ENCODE measurements at regions not wholly inside any gene's neighbourhood (a gene's known extent, or its start where the extent isn't known, plus 50 kb on each side); places are given as distances from the start of the nearest gene placed in this dataset.

DNA sequence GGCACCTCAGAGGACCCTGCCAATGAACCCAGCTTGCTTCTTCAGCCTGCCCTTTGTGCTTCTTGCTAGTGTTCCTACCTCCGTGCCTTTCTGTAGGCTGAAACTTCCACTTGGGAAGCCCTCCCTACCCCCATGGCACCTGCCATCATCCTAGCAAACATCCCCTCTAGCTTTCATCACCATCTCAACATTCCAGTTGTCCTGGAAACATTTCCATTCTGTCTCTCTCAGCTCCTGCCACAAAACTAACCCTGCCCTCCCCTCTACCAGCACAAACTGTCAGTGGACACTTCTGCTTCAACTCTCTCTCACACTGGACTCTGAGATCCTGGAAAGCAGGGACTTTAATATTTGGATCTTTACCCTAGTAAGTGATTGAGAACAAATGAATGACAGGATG lies 525.8 kb upstream of the TENM4 start:
- intact Hi-C loops (cut with micrococcal nuclease), result no loop called here
- H3K4me3 Mint-ChIP-seq, result no peak overlapping the region
- H3K27me3 Mint-ChIP-seq, result no peaks in the 10 kb centered on the region
- H3K4me1 Mint-ChIP-seq (ENCODE audit: low read depth), result no peaks in the 10 kb centered on the region
- no peaks in the 10 kb centered on the region for H3K9me3 Mint-ChIP-seq
- ChIA-PET CTCF (no interaction called here), POLR2A (no interaction called here)
- no peak for TF ChIP-seq CTCF (IDR thresholded peaks at IDR 0.05)
- DNase-seq, result no peak
- no peak overlapping the region for H3K27ac Mint-ChIP-seq
- no peaks in the 10 kb centered on the region for H3K36me3 Mint-ChIP-seq (ENCODE audit: low read depth)
- ATAC-seq, result no peak

GRCh38 chr11:79963856-79964645 lies 523.2 kb upstream of the TENM4 start:
- DNase-seq (no peak), ATAC-seq (no peak)
- no peaks in the 10 kb centered on the region for H3K4me1 Mint-ChIP-seq (ENCODE audit: low read depth)
- ChIA-PET CTCF (no interaction called here), POLR2A (no interaction called here)
- no peak overlapping the region for H3K4me3 Mint-ChIP-seq
- H3K36me3 Mint-ChIP-seq (ENCODE audit: low read depth), result no peaks in the 10 kb centered on the region
- peaks cover under 1% of the 10 kb centered on the region for H3K9me3 Mint-ChIP-seq
- H3K27ac Mint-ChIP-seq, result no peak overlapping the region
- TF ChIP-seq CTCF (IDR thresholded peaks at IDR 0.05), result no peak
- H3K27me3 Mint-ChIP-seq, result no peaks in the 10 kb centered on the region
- intact Hi-C loops (cut with micrococcal nuclease), result no loop called here

- DNase-seq (no peak), ATAC-seq (no peak)
- H3K36me3 Mint-ChIP-seq (ENCODE audit: low read depth), result no peaks in the 10 kb centered on the region
- H3K4me3 Mint-ChIP-seq, result no peak overlapping the region
- no peaks in the 10 kb centered on the region for H3K4me1 Mint-ChIP-seq (ENCODE audit: low read depth)
- H3K9me3 Mint-ChIP-seq, result peaks cover 8% of the 10 kb centered on the region
- H3K27ac Mint-ChIP-seq, result no peak overlapping the region
- intact Hi-C loops (cut with micrococcal nuclease), result no loop called here
- POLR2A ChIA-PET, result no interaction called here
- CTCF ChIA-PET, result no interaction called here
- TF ChIP-seq CTCF (IDR thresholded peaks at IDR 0.05), result no peak
- H3K27me3 Mint-ChIP-seq, result no peaks in the 10 kb centered on the region
These were observed 519.6 kb upstream of the TENM4 start for GRCh38 chr11:79960461-79960860.

DNA sequence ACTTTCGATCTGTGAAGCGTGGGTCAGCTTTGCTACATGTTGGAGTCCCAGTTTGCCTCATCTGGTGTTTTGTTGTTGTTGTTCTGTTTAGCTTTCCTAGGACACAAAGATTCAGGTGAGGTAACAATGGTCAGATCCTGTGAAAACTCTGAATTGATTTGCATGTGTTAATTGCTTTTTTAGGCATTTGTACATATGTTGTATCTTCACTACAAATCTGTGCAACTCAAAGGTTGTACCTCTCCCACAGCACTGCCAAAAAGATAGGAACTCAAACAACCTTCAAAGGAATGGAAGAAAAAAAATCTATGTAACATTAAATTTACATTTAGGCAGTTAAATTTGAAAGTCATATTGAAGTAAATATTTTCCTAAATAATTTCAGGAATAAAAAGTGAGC lies 518.5 kb upstream of the TENM4 start:
- H3K27ac Mint-ChIP-seq, result no peak overlapping the region
- H3K4me1 Mint-ChIP-seq (ENCODE audit: low read depth), result no peaks in the 10 kb centered on the region
- H3K4me3 Mint-ChIP-seq, result no peak overlapping the region
- intact Hi-C loops (cut with micrococcal nuclease), result no loop called here
- no peak for ATAC-seq
- H3K9me3 Mint-ChIP-seq, result peaks cover 10% of the 10 kb centered on the region
- ChIA-PET CTCF (no interaction called here), POLR2A (no interaction called here)
- no peaks in the 10 kb centered on the region for H3K27me3 Mint-ChIP-seq
- no peak for TF ChIP-seq CTCF (IDR thresholded peaks at IDR 0.05)
- H3K36me3 Mint-ChIP-seq (ENCODE audit: low read depth), result no peaks in the 10 kb centered on the region
- DNase-seq, result no peak

DNA sequence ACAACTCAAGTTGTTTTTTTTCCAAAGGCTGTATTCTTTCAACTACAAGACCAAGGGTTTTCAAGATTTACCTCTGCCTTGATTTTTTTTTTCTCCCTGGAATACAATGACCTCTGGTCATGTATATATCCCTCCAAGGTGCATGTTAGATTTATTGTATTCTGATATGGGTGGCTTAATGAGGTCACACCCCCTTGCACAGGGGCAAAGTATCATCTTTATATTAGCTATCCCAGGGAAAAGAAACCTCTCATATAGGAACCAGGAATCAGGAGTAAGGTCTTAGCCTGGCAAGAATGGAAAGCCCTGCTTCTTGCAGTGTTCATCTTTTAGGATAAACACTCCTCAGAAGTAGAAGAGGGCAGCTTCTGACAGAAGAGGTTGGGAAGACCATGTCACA lies 516.9 kb upstream of the TENM4 start:
- Mint-ChIP-seq H3K27ac (no peak overlapping the region), H3K4me3 (no peak overlapping the region), H3K9me3 (peaks cover 10% of the 10 kb centered on the region), H3K4me1 (ENCODE audit: low read depth) (no peaks in the 10 kb centered on the region), H3K36me3 (ENCODE audit: low read depth) (no peaks in the 10 kb centered on the region), H3K27me3 (no peaks in the 10 kb centered on the region)
- ChIA-PET POLR2A (no interaction called here), CTCF (no interaction called here)
- ATAC-seq, result no peak
- intact Hi-C loops (cut with micrococcal nuclease), result no loop called here
- TF ChIP-seq CTCF (IDR thresholded peaks at IDR 0.05), result no peak
- DNase-seq, result no peak
